ENCODE measurements at regions not wholly inside any gene's neighbourhood (a gene's known extent, or its start where the extent isn't known, plus 50 kb on each side); places are given as distances from the start of the nearest gene placed in this dataset.
"Not testable (repeated sequence)": the region's sequence is repeated elsewhere in the genome, so short reads cannot be mapped to it uniquely, and the experiment has no call there.

DNA sequence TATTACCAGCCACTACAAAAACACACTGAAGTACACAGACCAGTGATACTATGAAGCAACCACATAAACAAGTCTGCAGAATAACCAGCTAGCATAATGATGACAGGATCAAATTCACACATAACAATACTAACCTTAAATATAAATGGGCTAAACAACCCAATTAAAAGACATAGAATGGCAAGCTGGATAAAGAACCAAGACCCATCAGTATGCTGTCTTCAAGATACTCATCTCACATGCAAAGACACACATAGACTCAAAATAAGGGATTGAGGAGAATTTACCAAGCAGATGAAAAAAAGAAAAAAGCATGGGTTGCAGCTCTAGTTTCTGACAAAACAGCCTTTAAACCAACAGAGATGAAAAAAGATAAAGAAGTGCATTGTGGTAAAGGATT lies 184.4 kb upstream of the ADAMTS3 start:
- not testable (repeated sequence) for H3K27ac ChIP-seq (ENCODE audit: low read depth, low read length); H2AFZ ChIP-seq (ENCODE audit: low read length, unreplicated experiment); H3K79me2 ChIP-seq (ENCODE audit: control insufficient read depth, insufficient read depth, low read length, unreplicated experiment); H3K4me1 ChIP-seq (ENCODE audit: control insufficient read depth, insufficient read depth, low read length, unreplicated experiment); H3K4me3 ChIP-seq (ENCODE audit: low read depth, low read length); H3K36me3 ChIP-seq (ENCODE audit: insufficient read depth, low read length)
- H3K27me3 ChIP-seq (ENCODE audit: insufficient read depth, low read length): peaks cover 12% of the 10 kb centered on the region; the same call in 1 of the 2 replicates

GRCh38 chr4:72744103-72744725 lies 175.2 kb upstream of the ADAMTS3 start:
- Histone ChIP-seq H2AFZ (ENCODE audit: low read length, unreplicated experiment) (no peak overlapping the region), H3K36me3 (ENCODE audit: insufficient read depth, low read length) (no peaks in the 10 kb centered on the region), H3K4me1 (ENCODE audit: control insufficient read depth, insufficient read depth, low read length, unreplicated experiment) (no peaks in the 10 kb centered on the region), H3K27ac (ENCODE audit: low read depth, low read length) (no peak overlapping the region), H3K27me3 (ENCODE audit: insufficient read depth, low read length) (peaks cover 14% of the 10 kb centered on the region; the same call in 1 of the 2 replicates), H3K79me2 (ENCODE audit: control insufficient read depth, insufficient read depth, low read length, unreplicated experiment) (no peaks in the 10 kb centered on the region), H3K4me3 (ENCODE audit: low read depth, low read length) (no peak overlapping the region)

DNA sequence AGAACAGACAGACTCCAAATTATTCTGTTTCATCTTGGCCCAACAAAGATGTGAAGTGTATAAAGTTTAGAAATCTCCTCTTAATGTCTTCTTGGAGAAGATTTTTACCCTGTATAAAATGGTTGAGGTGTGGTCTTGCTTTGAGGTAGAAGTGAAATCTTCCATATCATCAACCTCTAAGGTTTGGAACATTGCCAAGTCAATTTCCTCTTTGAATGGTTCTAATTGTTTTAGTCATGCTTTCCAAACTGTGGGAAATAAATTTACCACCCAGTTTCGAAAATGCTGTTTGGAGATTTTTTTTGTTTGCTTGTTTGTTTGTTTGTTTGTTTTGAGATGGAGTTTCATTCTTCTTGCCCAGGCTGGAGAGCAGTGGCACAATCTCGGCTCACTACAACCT lies 174.1 kb upstream of the ADAMTS3 start:
- H3K4me3 ChIP-seq (ENCODE audit: low read depth, low read length): no peak overlapping the region
- no peaks in the 10 kb centered on the region for H3K79me2 ChIP-seq (ENCODE audit: control insufficient read depth, insufficient read depth, low read length, unreplicated experiment)
- no peaks in the 10 kb centered on the region for H3K4me1 ChIP-seq (ENCODE audit: control insufficient read depth, insufficient read depth, low read length, unreplicated experiment)
- no peak overlapping the region for H2AFZ ChIP-seq (ENCODE audit: low read length, unreplicated experiment)
- peaks cover 3% of the 10 kb centered on the region; the same call in 1 of the 2 replicates for H3K27me3 ChIP-seq (ENCODE audit: insufficient read depth, low read length)
- H3K36me3 ChIP-seq (ENCODE audit: insufficient read depth, low read length): no peaks in the 10 kb centered on the region
- no peak overlapping the region for H3K27ac ChIP-seq (ENCODE audit: low read depth, low read length)

- no peaks in the 10 kb centered on the region for H3K79me2 ChIP-seq (ENCODE audit: control insufficient read depth, insufficient read depth, low read length, unreplicated experiment)
- no peak overlapping the region for H2AFZ ChIP-seq (ENCODE audit: low read length, unreplicated experiment)
- no peak overlapping the region for H3K4me3 ChIP-seq (ENCODE audit: low read depth, low read length)
- H3K4me1 ChIP-seq (ENCODE audit: control insufficient read depth, insufficient read depth, low read length, unreplicated experiment): no peaks in the 10 kb centered on the region
- no peak overlapping the region for H3K27ac ChIP-seq (ENCODE audit: low read depth, low read length)
- no peaks in the 10 kb centered on the region for H3K27me3 ChIP-seq (ENCODE audit: insufficient read depth, low read length)
- H3K36me3 ChIP-seq (ENCODE audit: insufficient read depth, low read length): no peaks in the 10 kb centered on the region
These were observed 146.3 kb upstream of the ADAMTS3 start for GRCh38 chr4:72715299-72715698.

DNA sequence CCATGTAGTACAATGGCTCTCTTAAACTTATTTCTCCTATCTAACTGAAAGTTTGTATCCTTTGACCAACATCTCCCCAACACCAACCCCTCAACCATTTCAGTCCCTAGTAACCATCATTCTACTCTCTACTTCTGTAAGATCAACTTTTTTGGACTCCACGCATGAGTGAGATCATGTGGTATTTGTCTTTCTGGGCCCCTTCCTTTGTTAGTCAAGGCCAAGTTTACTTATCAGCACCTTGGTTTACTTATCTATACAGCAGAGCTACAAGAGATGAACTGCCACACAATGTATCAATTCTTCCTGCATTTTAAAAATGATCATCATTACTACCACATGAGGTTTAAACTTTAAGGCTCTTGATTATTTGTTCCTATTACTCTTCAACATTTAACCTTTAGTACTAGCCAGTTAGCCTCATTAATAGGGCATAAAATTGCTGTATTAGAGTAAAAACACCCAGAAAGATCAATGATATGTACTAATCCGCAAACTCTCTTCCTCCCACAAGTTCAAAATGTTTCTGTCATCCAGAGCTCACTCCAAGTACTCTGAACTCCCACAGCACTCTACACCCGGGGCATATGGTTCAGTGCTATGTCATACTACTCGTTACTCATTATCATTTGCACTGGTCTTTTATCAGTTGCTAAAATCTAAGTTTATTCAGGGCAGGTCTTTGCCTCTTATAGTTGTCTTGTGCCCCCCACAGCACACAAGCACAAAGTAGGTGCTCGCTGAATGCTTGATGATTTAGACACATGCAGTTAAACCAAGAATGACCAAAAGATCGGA lies 145.7 kb upstream of the ADAMTS3 start:
- H3K4me3 ChIP-seq (ENCODE audit: low read depth, low read length): no peak overlapping the region
- H2AFZ ChIP-seq (ENCODE audit: low read length, unreplicated experiment): no peak overlapping the region
- no peaks in the 10 kb centered on the region for H3K27me3 ChIP-seq (ENCODE audit: insufficient read depth, low read length)
- H3K4me1 ChIP-seq (ENCODE audit: control insufficient read depth, insufficient read depth, low read length, unreplicated experiment): no peaks in the 10 kb centered on the region
- no peaks in the 10 kb centered on the region for H3K36me3 ChIP-seq (ENCODE audit: insufficient read depth, low read length)
- no peaks in the 10 kb centered on the region for H3K79me2 ChIP-seq (ENCODE audit: control insufficient read depth, insufficient read depth, low read length, unreplicated experiment)
- H3K27ac ChIP-seq (ENCODE audit: low read depth, low read length): no peak overlapping the region

DNA sequence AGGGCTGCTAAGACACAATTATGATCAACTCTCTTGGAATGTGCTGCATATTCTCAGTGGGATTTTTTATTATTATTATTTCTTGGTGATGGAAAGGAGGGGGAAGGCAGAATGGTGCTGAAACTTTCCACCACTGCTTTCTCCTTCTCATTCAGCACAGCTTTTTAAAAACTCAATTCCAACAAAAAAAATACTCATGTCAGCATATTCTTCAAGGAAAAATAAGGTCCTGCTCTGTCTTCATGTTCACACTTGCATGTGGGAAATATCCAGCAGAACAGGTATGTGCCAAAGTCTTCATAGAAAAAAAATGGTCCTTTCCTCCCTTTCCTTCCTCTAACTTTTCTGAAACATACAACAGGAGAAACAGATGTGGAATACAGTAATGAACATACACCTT lies 144.0 kb upstream of the ADAMTS3 start:
- H3K27ac ChIP-seq (ENCODE audit: low read depth, low read length): no peak overlapping the region
- no peak overlapping the region for H2AFZ ChIP-seq (ENCODE audit: low read length, unreplicated experiment)
- no peaks in the 10 kb centered on the region for H3K79me2 ChIP-seq (ENCODE audit: control insufficient read depth, insufficient read depth, low read length, unreplicated experiment)
- H3K27me3 ChIP-seq (ENCODE audit: insufficient read depth, low read length): no peaks in the 10 kb centered on the region
- H3K4me3 ChIP-seq (ENCODE audit: low read depth, low read length): no peak overlapping the region
- H3K36me3 ChIP-seq (ENCODE audit: insufficient read depth, low read length): no peaks in the 10 kb centered on the region
- H3K4me1 ChIP-seq (ENCODE audit: control insufficient read depth, insufficient read depth, low read length, unreplicated experiment): no peaks in the 10 kb centered on the region

DNA sequence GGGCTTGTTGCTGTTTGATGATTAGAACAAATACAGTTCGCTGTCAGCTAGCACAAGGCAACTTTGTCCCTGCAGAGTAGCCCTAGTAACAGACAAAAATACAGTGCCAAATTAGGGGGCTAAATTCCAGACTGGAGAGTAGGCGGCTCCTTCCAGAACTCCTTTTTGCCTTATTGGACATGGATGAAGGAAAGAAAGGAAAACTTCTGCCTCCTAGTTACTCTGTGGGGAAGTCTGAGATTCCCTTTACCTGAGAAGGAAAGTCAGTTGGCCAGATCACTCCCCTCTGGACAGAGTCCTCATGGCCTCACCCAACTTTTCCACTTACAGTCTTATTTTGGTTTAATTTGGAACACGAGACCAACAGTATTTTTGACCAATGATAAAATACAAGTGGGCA lies 140.5 kb upstream of the ADAMTS3 start:
- no peaks in the 10 kb centered on the region for H3K4me1 ChIP-seq (ENCODE audit: control insufficient read depth, insufficient read depth, low read length, unreplicated experiment)

GRCh38 chr4:72706684-72707083 lies 137.7 kb upstream of the ADAMTS3 start:
- Histone ChIP-seq H3K36me3 (ENCODE audit: insufficient read depth, low read length) (no peaks in the 10 kb centered on the region), H3K4me3 (ENCODE audit: low read depth, low read length) (no peak overlapping the region), H3K79me2 (ENCODE audit: control insufficient read depth, insufficient read depth, low read length, unreplicated experiment) (no peaks in the 10 kb centered on the region), H3K27me3 (ENCODE audit: insufficient read depth, low read length) (no peaks in the 10 kb centered on the region), H3K27ac (ENCODE audit: low read depth, low read length) (no peak overlapping the region), H2AFZ (ENCODE audit: low read length, unreplicated experiment) (no peak overlapping the region), H3K4me1 (ENCODE audit: control insufficient read depth, insufficient read depth, low read length, unreplicated experiment) (peaks cover 2% of the 10 kb centered on the region)

More for the DNA sequence above, 140.5 kb upstream of the ADAMTS3 start:
- Histone ChIP-seq H3K36me3 (ENCODE audit: insufficient read depth, low read length) (no peaks in the 10 kb centered on the region), H3K27me3 (ENCODE audit: insufficient read depth, low read length) (no peaks in the 10 kb centered on the region), H2AFZ (ENCODE audit: low read length, unreplicated experiment) (no peak overlapping the region), H3K79me2 (ENCODE audit: control insufficient read depth, insufficient read depth, low read length, unreplicated experiment) (no peaks in the 10 kb centered on the region), H3K4me3 (ENCODE audit: low read depth, low read length) (no peak overlapping the region), H3K27ac (ENCODE audit: low read depth, low read length) (no peak overlapping the region)

DNA sequence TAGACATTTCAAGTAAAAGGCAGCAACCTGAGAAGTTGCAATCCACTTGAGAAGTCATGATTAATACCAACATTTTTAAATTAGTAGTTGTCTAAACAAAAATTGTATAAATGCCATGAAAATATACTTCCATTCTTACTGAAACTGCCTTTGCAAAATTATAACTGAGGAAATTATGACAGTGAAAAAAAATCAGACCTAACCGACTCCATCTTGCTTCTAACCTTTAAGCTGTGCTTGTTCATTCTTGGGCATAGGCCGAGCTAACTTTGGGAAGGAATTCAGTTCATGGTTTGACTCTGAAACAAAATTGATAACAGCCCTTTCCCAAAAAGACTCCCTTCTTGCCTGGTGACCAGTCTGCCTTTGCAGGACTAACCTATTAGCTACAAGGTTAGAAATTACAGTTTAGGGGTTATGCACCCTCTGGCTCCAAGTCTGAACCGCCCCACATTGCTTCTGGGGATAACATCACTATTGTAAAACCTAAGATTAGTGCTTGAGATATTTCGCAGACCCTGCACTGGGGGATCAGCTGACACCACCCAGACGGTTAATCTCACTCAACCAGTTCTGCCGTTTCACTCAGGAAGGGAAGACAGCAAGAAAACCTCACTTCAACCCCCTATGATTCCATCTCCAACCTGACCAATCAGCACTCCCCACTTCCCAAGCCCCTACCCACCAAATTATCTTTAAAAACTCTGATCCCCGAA lies 136.1 kb upstream of the ADAMTS3 start:
- H3K27me3 ChIP-seq (ENCODE audit: insufficient read depth, low read length): not testable (repeated sequence)

GRCh38 chr4:72702948-72703347 lies 133.9 kb upstream of the ADAMTS3 start:
- Histone ChIP-seq H3K27ac (ENCODE audit: low read depth, low read length) (no peak overlapping the region), H3K27me3 (ENCODE audit: insufficient read depth, low read length) (no peaks in the 10 kb centered on the region), H3K36me3 (ENCODE audit: insufficient read depth, low read length) (no peaks in the 10 kb centered on the region), H3K4me1 (ENCODE audit: control insufficient read depth, insufficient read depth, low read length, unreplicated experiment) (peaks cover 5% of the 10 kb centered on the region), H3K79me2 (ENCODE audit: control insufficient read depth, insufficient read depth, low read length, unreplicated experiment) (no peaks in the 10 kb centered on the region), H3K4me3 (ENCODE audit: low read depth, low read length) (no peak overlapping the region), H2AFZ (ENCODE audit: low read length, unreplicated experiment) (no peak overlapping the region)

More for the DNA sequence above, 136.1 kb upstream of the ADAMTS3 start:
- H3K4me1 ChIP-seq (ENCODE audit: control insufficient read depth, insufficient read depth, low read length, unreplicated experiment); H3K79me2 ChIP-seq (ENCODE audit: control insufficient read depth, insufficient read depth, low read length, unreplicated experiment); H3K4me3 ChIP-seq (ENCODE audit: low read depth, low read length); H2AFZ ChIP-seq (ENCODE audit: low read length, unreplicated experiment); H3K36me3 ChIP-seq (ENCODE audit: insufficient read depth, low read length); H3K27ac ChIP-seq (ENCODE audit: low read depth, low read length): not testable (repeated sequence)
